Keratinocyte (primary cell): ENCODE measurements at regions not wholly inside any gene's neighbourhood (a gene's known extent, or its start where the extent isn't known, plus 50 kb on each side); places are given as distances from the start of the nearest gene placed in this dataset.

Experiments
- EZH2 ChIP-seq: IDR thresholded peaks from one replicate; pipeline ENCODE4 v1.6.1; 2012; ENCODE audit warnings: inconsistent platforms, mild to moderate bottlenecking, low read length, moderate library complexity
- TF ChIP-seq, protein P1 (sequence below), 3 experiments: IDR thresholded peaks in 1 of 3; conservative IDR thresholded peaks in 1 of 3; optimal IDR thresholded peaks in 1 of 3; 2 replicates in 2 of 3; 3 replicates in 1 of 3; pipeline versions ENCODE3 to v1.5.1; 2011; ENCODE audit warnings: low read length in 3 of 3, mild to moderate bottlenecking in 3 of 3, moderate library complexity in 2 of 3, control low read depth in 1 of 3, inconsistent platforms in 1 of 3; ENCODE audit not compliant: insufficient read depth in 2 of 3; ENCODE audit errors: extremely low read depth in 1 of 3

GRCh38 chr13:107144432-107144831 is 576.5 kb upstream of the ARGLU1 start:
- TF ChIP-seq, protein P1, sequence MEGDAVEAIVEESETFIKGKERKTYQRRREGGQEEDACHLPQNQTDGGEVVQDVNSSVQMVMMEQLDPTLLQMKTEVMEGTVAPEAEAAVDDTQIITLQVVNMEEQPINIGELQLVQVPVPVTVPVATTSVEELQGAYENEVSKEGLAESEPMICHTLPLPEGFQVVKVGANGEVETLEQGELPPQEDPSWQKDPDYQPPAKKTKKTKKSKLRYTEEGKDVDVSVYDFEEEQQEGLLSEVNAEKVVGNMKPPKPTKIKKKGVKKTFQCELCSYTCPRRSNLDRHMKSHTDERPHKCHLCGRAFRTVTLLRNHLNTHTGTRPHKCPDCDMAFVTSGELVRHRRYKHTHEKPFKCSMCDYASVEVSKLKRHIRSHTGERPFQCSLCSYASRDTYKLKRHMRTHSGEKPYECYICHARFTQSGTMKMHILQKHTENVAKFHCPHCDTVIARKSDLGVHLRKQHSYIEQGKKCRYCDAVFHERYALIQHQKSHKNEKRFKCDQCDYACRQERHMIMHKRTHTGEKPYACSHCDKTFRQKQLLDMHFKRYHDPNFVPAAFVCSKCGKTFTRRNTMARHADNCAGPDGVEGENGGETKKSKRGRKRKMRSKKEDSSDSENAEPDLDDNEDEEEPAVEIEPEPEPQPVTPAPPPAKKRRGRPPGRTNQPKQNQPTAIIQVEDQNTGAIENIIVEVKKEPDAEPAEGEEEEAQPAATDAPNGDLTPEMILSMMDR (optimal IDR thresholded peaks at IDR 0.05 in 1 of 3, IDR thresholded peaks at IDR 0.05 in 1 of 3, conservative IDR thresholded peaks at IDR 0.05 in 1 of 3; ENCODE audit: extremely low read depth in 1 of 3, insufficient read depth in 2 of 3, low read length in 3 of 3) = no peak
- no peak for TF ChIP-seq EZH2
